ENCODE measurements at regions not wholly inside any gene's neighbourhood (a gene's known extent, or its start where the extent isn't known, plus 50 kb on each side); places are given as distances from the start of the nearest gene placed in this dataset.

DNA sequence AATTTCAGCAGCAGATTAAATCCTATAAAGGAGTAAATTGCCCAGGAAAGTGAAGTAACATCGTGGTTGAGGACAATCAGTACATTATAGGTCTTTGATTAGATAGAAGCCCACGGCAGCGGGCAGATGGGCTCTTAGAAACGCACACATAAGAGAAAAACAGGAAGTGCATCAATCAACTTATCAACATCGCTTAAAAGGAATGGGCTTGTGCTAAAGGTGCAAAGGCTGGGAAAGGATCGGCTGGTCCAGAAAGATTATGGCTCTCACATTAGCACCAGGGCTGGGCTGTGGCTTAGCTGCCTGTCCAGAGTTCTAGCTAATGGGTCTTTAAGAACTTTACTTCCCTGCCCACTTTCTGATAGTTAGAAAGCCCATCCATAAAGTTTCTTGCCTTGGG, 292.0 kb upstream of the TNRC6C start:
- TF ChIP-seq RAD21 (IDR thresholded peaks at IDR 0.05; ENCODE audit: low read depth) (no peak), CREB1 (IDR thresholded peaks at IDR 0.05; ENCODE audit: low read depth) (no peak), FOXM1 (IDR thresholded peaks at IDR 0.05; ENCODE audit: borderline replicate concordance, low read depth) (no peak), EP300 (IDR thresholded peaks at IDR 0.05; ENCODE audit: borderline replicate concordance) (no peak), CEBPB (IDR thresholded peaks at IDR 0.05) (no peak), ZBTB7A (IDR thresholded peaks at IDR 0.05; ENCODE audit: low read depth) (no peak), TAF1 (IDR thresholded peaks at IDR 0.05; ENCODE audit: low read depth) (no peak), YY1 (IDR thresholded peaks at IDR 0.05; ENCODE audit: low read depth) (no peak), EGR1 (IDR thresholded peaks at IDR 0.05) (no peak), NFIC (IDR thresholded peaks at IDR 0.05) (no peak)
- TF ChIP-seq, protein P1, sequence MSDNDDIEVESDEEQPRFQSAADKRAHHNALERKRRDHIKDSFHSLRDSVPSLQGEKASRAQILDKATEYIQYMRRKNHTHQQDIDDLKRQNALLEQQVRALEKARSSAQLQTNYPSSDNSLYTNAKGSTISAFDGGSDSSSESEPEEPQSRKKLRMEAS (IDR thresholded peaks at IDR 0.05): no peak
- TF ChIP-seq, protein P2, sequence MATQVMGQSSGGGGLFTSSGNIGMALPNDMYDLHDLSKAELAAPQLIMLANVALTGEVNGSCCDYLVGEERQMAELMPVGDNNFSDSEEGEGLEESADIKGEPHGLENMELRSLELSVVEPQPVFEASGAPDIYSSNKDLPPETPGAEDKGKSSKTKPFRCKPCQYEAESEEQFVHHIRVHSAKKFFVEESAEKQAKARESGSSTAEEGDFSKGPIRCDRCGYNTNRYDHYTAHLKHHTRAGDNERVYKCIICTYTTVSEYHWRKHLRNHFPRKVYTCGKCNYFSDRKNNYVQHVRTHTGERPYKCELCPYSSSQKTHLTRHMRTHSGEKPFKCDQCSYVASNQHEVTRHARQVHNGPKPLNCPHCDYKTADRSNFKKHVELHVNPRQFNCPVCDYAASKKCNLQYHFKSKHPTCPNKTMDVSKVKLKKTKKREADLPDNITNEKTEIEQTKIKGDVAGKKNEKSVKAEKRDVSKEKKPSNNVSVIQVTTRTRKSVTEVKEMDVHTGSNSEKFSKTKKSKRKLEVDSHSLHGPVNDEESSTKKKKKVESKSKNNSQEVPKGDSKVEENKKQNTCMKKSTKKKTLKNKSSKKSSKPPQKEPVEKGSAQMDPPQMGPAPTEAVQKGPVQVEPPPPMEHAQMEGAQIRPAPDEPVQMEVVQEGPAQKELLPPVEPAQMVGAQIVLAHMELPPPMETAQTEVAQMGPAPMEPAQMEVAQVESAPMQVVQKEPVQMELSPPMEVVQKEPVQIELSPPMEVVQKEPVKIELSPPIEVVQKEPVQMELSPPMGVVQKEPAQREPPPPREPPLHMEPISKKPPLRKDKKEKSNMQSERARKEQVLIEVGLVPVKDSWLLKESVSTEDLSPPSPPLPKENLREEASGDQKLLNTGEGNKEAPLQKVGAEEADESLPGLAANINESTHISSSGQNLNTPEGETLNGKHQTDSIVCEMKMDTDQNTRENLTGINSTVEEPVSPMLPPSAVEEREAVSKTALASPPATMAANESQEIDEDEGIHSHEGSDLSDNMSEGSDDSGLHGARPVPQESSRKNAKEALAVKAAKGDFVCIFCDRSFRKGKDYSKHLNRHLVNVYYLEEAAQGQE (IDR thresholded peaks at IDR 0.05; ENCODE audit: low read depth): no peak

Data from Ishikawa (cell line).